CD4-positive, alpha-beta memory T cell (primary cell): ENCODE measurements at regions not wholly inside any gene's neighbourhood (a gene's known extent, or its start where the extent isn't known, plus 50 kb on each side); places are given as distances from the start of the nearest gene placed in this dataset.

Experiments
- CTCF ChIA-PET: fragments of 350-600 bp; sonication (Branson Sonifier 250); formaldehyde crosslinking; loops from one replicate; lab custom pipeline; 2021; ENCODE audit warnings: inconsistent platforms; ENCODE audit not compliant: partially characterized antibody; lab: Charles Lee
- POLR2A ChIA-PET: fragments of 350-600 bp; sonication (Branson Sonifier 250); formaldehyde crosslinking; loops from one replicate; lab custom pipeline; 2021; ENCODE audit not compliant: partially characterized antibody; lab: Charles Lee
- DNase-seq, 5 donors: peaks; one replicate each; pipeline versions ENCODE4 v3.0.0 to v3.0.0-alpha.2; 2020 to 2022; ENCODE audit warnings: mixed read lengths in 1 of 5
- H3K27ac ChIP-seq: one replicate; pipeline ENCODE4 v1.7.0; 2013; ENCODE audit warnings: low read depth, low read length
- H3K27me3 ChIP-seq: 2 replicates; pipeline ENCODE4 v1.7.0; 2013; ENCODE audit warnings: mild to moderate bottlenecking, low read length, moderate library complexity; ENCODE audit not compliant: insufficient read depth
- H3K36me3 ChIP-seq: 2 replicates; pipeline ENCODE4 v1.7.0; 2013; ENCODE audit warnings: mild to moderate bottlenecking, low read length, moderate library complexity; ENCODE audit not compliant: insufficient read depth
- H3K4me1 ChIP-seq: 2 replicates; pipeline ENCODE4 v1.7.0; 2013; ENCODE audit warnings: mild to moderate bottlenecking, low read length, moderate library complexity; ENCODE audit not compliant: insufficient read depth
- H3K4me3 ChIP-seq, 2 donors: one replicate each; pipeline ENCODE4 v1.7.0; 2013; ENCODE audit warnings: low read length in 2 of 2, mild to moderate bottlenecking in 1 of 2
- H3K9me3 ChIP-seq, 2 donors: one replicate each; pipeline ENCODE4 v1.7.0; 2013; ENCODE audit warnings: low read length in 2 of 2, control low read depth in 1 of 2; ENCODE audit not compliant: control insufficient read depth in 1 of 2
- H3K27ac Mint-ChIP-seq, 7 donors: one replicate each; pipeline ENCODE4 v1.8.0; 2020 to 2021; ENCODE audit warnings: mixed read lengths in 7 of 7, mild to moderate bottlenecking in 6 of 7, inconsistent platforms in 3 of 7, moderate library complexity in 3 of 7
- H3K27me3 Mint-ChIP-seq, 2 donors: one replicate each; pipeline ENCODE4 v1.8.0; 2020 to 2021; ENCODE audit warnings: mixed read lengths in 2 of 2
- H3K36me3 Mint-ChIP-seq, 2 donors: one replicate each; pipeline ENCODE4 v1.8.0; 2020 to 2021; ENCODE audit warnings: mixed read lengths in 2 of 2, inconsistent platforms in 1 of 2, mild to moderate bottlenecking in 1 of 2
- H3K4me1 Mint-ChIP-seq, 4 donors: one replicate each; pipeline ENCODE4 v1.8.0; 2020 to 2021; ENCODE audit warnings: mixed read lengths in 4 of 4, mild to moderate bottlenecking in 1 of 4
- H3K4me3 Mint-ChIP-seq, 8 donors: one replicate each; pipeline ENCODE4 v1.8.0; 2020 to 2021; ENCODE audit warnings: mixed read lengths in 8 of 8, mild to moderate bottlenecking in 7 of 8, moderate library complexity in 6 of 8, inconsistent platforms in 3 of 8
- H3K9me3 Mint-ChIP-seq, 8 donors: one replicate each; pipeline ENCODE4 v1.8.0; 2020 to 2021; ENCODE audit warnings: mixed read lengths in 8 of 8, mild to moderate bottlenecking in 5 of 8, inconsistent platforms in 3 of 8, moderate library complexity in 1 of 8
- intact Hi-C: fragments of 100-400 bp; cut with micrococcal nuclease; formaldehyde crosslinking; loops from one replicate; pipeline ENCODE4 v1.15.1; 2023

GRCh38 chr9:135336722-135337527, 142.7 kb upstream of the PPP1R26 start:
- DNase-seq = no peak
- no peaks in the 10 kb centered on the region for H3K36me3 Mint-ChIP-seq
- no peaks in the 10 kb centered on the region for H3K4me1 Mint-ChIP-seq
- Histone ChIP-seq H3K4me1 (no peaks in the 10 kb centered on the region), H3K27me3 (no peaks in the 10 kb centered on the region), H3K27ac (no peak overlapping the region), H3K4me3 (no peak overlapping the region), H3K36me3 (no peaks in the 10 kb centered on the region), H3K9me3 (no peaks in the 10 kb centered on the region)
- H3K4me3 Mint-ChIP-seq = no peak overlapping the region
- H3K27ac Mint-ChIP-seq = no peak overlapping the region
- ChIA-PET POLR2A (no interaction called here), CTCF (no interaction called here)
- peaks cover 0 to 3% (median 0%) of the 10 kb centered on the region in 8 donors for H3K9me3 Mint-ChIP-seq
- H3K27me3 Mint-ChIP-seq = no peaks in the 10 kb centered on the region
- intact Hi-C loops = no loop called here

- H3K27ac ChIP-seq = no peak overlapping the region
- no peaks in the 10 kb centered on the region for H3K27me3 ChIP-seq
- Mint-ChIP-seq H3K27me3 (peaks cover 0 to 3% of the 10 kb centered on the region in 2 donors), H3K27ac (no peak overlapping the region), H3K4me1 (no peaks in the 10 kb centered on the region), H3K4me3 (no peak overlapping the region), H3K36me3 (no peaks in the 10 kb centered on the region), H3K9me3 (no peaks in the 10 kb centered on the region)
- no peaks in the 10 kb centered on the region for H3K9me3 ChIP-seq
- CTCF ChIA-PET = interaction anchor here (0.8 kb wide), 1 partner anchor 889 kb away, joined by 3 read pairs; no protein-coding TSS in a partner anchor
- DNase-seq = no peak
- no peak overlapping the region for H3K4me3 ChIP-seq
- H3K4me1 ChIP-seq = no peaks in the 10 kb centered on the region
- POLR2A ChIA-PET = no interaction called here
- H3K36me3 ChIP-seq = no peaks in the 10 kb centered on the region
- intact Hi-C loops = no loop called here
Measured at GRCh38 chr9:135338546-135338945, 141.0 kb upstream of the PPP1R26 start.

DNA sequence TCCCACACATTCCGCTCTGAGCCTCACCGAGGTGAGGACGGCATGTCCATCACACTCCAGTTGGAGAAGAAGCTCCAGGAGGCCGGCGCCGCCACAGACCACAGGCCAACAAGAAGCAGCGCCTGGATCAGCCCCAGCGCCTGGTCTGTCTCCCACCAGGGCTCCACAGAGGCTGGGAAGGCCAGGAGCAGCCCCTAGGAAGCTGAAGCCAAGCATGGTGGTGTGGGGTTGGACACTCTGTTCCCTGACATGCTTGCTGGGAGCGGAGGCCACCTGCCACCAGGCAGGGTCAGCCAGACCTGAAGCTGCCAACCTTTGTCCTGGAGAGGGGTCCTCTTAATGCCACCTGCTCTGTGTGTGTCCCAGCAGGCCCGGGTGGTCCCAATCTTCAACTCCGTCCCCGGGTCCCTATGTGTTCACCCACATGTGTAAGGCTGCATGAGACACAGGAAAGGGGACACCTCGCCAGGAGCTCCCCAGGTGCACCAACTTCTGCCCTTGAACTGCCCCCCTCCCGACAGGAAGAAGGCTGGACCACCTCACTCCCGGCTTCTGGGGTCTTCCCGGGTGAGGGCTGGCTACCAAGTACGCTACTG, 140.1 kb upstream of the PPP1R26 start:
- CTCF ChIA-PET = interaction anchor here (0.8 to 0.9 kb wide), 2 partner anchors 10 to 890 kb away, joined by 3 read pairs; no protein-coding TSS in a partner anchor

GRCh38 chr9:135340143-135340655, 139.4 kb upstream of the PPP1R26 start:
- DNase-seq = no peak
- Histone ChIP-seq H3K27ac (no peak overlapping the region), H3K9me3 (no peaks in the 10 kb centered on the region), H3K4me1 (peaks cover 4% of the 10 kb centered on the region), H3K36me3 (no peaks in the 10 kb centered on the region), H3K27me3 (no peaks in the 10 kb centered on the region), H3K4me3 (no peak overlapping the region)
- Mint-ChIP-seq H3K9me3 (no peaks in the 10 kb centered on the region), H3K4me3 (no peak overlapping the region), H3K36me3 (no peaks in the 10 kb centered on the region), H3K27me3 (peaks cover 7 to 9% of the 10 kb centered on the region in 2 donors), H3K27ac (peak overlapping the region in 1 of 7 donors; percentile 32), H3K4me1 (no peaks in the 10 kb centered on the region)
- CTCF ChIA-PET = interaction anchor here (0.9 kb wide), 1 partner anchor 9 kb away, joined by 3 read pairs; no protein-coding TSS in a partner anchor
- intact Hi-C loops = no loop called here
- POLR2A ChIA-PET = no interaction called here

More for the DNA sequence above, 140.1 kb upstream of the PPP1R26 start:
- peaks cover under 1 to 5% of the 10 kb centered on the region in 2 donors for H3K27me3 Mint-ChIP-seq
- Histone ChIP-seq H3K27ac (no peak overlapping the region), H3K27me3 (no peaks in the 10 kb centered on the region), H3K36me3 (no peaks in the 10 kb centered on the region), H3K4me3 (no peak overlapping the region), H3K9me3 (no peaks in the 10 kb centered on the region), H3K4me1 (peaks cover 4% of the 10 kb centered on the region)
- no peaks in the 10 kb centered on the region for H3K4me1 Mint-ChIP-seq
- H3K9me3 Mint-ChIP-seq = no peaks in the 10 kb centered on the region
- no peak for DNase-seq
- H3K4me3 Mint-ChIP-seq = no peak overlapping the region
- POLR2A ChIA-PET = no interaction called here
- H3K36me3 Mint-ChIP-seq = no peaks in the 10 kb centered on the region
- intact Hi-C loops = no loop called here
- H3K27ac Mint-ChIP-seq = no peak overlapping the region

- CTCF ChIA-PET = interaction anchor here (0.5 to 1.5 kb wide), 2 partner anchors 70 to 891 kb away, joined by 4 to 6 read pairs; no protein-coding TSS in a partner anchor
- POLR2A ChIA-PET = no interaction called here
- no peaks in the 10 kb centered on the region for H3K36me3 ChIP-seq
- H3K27ac ChIP-seq = no peak overlapping the region
- no peak for DNase-seq
- Mint-ChIP-seq H3K27ac (no peak overlapping the region), H3K36me3 (no peaks in the 10 kb centered on the region), H3K4me3 (no peak overlapping the region), H3K4me1 (no peaks in the 10 kb centered on the region), H3K27me3 (peaks cover 9 to 11% of the 10 kb centered on the region in 2 donors), H3K9me3 (no peaks in the 10 kb centered on the region)
- intact Hi-C loops = no loop called here
- H3K4me3 ChIP-seq = no peak overlapping the region
- H3K9me3 ChIP-seq = no peaks in the 10 kb centered on the region
- H3K27me3 ChIP-seq = no peaks in the 10 kb centered on the region
- H3K4me1 ChIP-seq = peaks cover 4% of the 10 kb centered on the region
Measured at GRCh38 chr9:135340726-135341475, 138.7 kb upstream of the PPP1R26 start.

DNA sequence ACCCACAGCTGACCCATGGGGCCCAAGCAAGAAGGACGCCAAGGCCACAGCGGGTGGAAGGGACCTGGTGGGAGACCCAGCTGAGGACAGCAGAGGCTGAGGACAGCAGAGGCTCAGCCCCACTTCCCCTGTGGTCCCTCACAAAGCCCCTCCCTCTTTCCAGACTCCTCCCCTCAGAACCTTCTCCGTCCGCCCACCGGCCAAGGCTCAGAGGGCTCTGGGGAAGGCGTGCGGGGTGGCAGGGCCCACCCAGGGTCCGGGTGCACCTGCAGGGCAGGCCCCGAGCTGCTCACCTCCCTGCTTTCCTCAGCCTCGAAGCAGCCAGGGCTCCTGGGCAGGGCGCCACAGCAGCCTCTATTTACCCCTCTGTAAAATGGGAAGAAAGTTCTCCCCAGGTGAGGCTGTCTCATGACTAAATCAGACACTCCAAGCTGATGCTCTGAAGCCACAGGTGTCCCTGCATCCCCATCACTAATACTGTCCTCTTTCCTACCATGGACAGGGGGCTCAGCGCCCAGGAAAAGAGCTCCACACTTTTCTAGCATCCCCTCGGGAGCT, 137.9 kb upstream of the PPP1R26 start:
- Mint-ChIP-seq H3K27ac (no peak overlapping the region), H3K36me3 (no peaks in the 10 kb centered on the region), H3K9me3 (no peaks in the 10 kb centered on the region), H3K4me3 (no peak overlapping the region), H3K4me1 (no peaks in the 10 kb centered on the region), H3K27me3 (peaks cover 9 to 13% of the 10 kb centered on the region in 2 donors)
- intact Hi-C loops = no loop called here
- Histone ChIP-seq H3K9me3 (no peaks in the 10 kb centered on the region), H3K36me3 (no peaks in the 10 kb centered on the region), H3K27ac (no peak overlapping the region), H3K4me1 (peaks cover 4% of the 10 kb centered on the region), H3K4me3 (no peak overlapping the region), H3K27me3 (no peaks in the 10 kb centered on the region)
- ChIA-PET POLR2A (no interaction called here), CTCF (interaction anchor here (1.5 kb wide), 1 partner anchor 892 kb away, joined by 6 read pairs; no protein-coding TSS in a partner anchor)
- no peak for DNase-seq
